GM23338 (cell line): ENCODE measurements at regions not wholly inside any gene's neighbourhood (a gene's known extent, or its start where the extent isn't known, plus 50 kb on each side); places are given as distances from the start of the nearest gene placed in this dataset.

Experiments
- ATAC-seq: fragments of 200-7000 bp; cut with Tn5 transposase; 3 replicates; pipeline ENCODE4 v1.9.1; 2020
- DNase-seq: peaks from one replicate; pipeline ENCODE4 v3.0.0-alpha.2; 2015; ENCODE audit warnings: low spot score
- H2AFZ ChIP-seq: fragments of 200-600 bp; sonication (generic); 2 replicates; pipeline ENCODE4 v1.8.0; 2016; ENCODE audit warnings: antibody characterized with exemption, mild to moderate bottlenecking, moderate library complexity
- H3F3A ChIP-seq: fragments of 200-600 bp; sonication (generic); replicated peaks from 2 replicates; pipeline ENCODE4 v1.8.0; 2017; ENCODE audit warnings: antibody characterized with exemption, mixed run types, low read depth
- H3K27ac ChIP-seq: fragments of 200-600 bp; sonication (generic); 2 replicates; pipeline ENCODE4 v1.6.1; 2016; ENCODE audit warnings: low read depth
- H3K27me3 ChIP-seq: fragments of 200-600 bp; sonication (generic); 2 replicates; pipeline ENCODE4 v1.8.0; 2016; ENCODE audit warnings: mild to moderate bottlenecking, mixed run types, moderate library complexity; ENCODE audit not compliant: insufficient read depth
- H3K36me3 ChIP-seq: fragments of 200-600 bp; sonication (generic); 2 replicates; pipeline ENCODE4 v1.8.0; 2016; ENCODE audit warnings: mild to moderate bottlenecking; ENCODE audit not compliant: insufficient read depth
- H3K4me1 ChIP-seq: fragments of 200-600 bp; sonication (generic); 2 replicates; pipeline ENCODE4 v1.8.0; 2016; ENCODE audit warnings: mild to moderate bottlenecking, moderate library complexity; ENCODE audit not compliant: insufficient read depth
- H3K4me2 ChIP-seq: fragments of 200-600 bp; sonication (generic); 2 replicates; pipeline ENCODE4 v1.7.1; 2017; ENCODE audit warnings: mixed run types
- H3K4me3 ChIP-seq: fragments of 200-600 bp; sonication (generic); 2 replicates; pipeline ENCODE4 v1.6.1; 2016; ENCODE audit warnings: mixed run types
- H3K79me2 ChIP-seq: fragments of 200-600 bp; sonication (generic); replicated peaks from 2 replicates; pipeline ENCODE4 v1.8.0; 2017; ENCODE audit warnings: mild to moderate bottlenecking; ENCODE audit not compliant: insufficient read depth
- H3K9me2 ChIP-seq: fragments of 200-600 bp; sonication (generic); 2 replicates; pipeline ENCODE4 v1.8.0; 2017; ENCODE audit not compliant: insufficient read depth
- H4K20me1 ChIP-seq: fragments of 200-600 bp; sonication (generic); replicated peaks from 2 replicates; pipeline ENCODE4 v1.8.0; 2017; ENCODE audit warnings: mild to moderate bottlenecking; ENCODE audit not compliant: insufficient read depth
- H3K27ac Mint-ChIP-seq: 2 replicates; pipeline ENCODE4 v1.8.0; 2020; ENCODE audit warnings: inconsistent platforms, mild to moderate bottlenecking, moderate library complexity, mixed read lengths
- H3K27me3 Mint-ChIP-seq: 3 replicates; pipeline ENCODE4 v1.8.0; 2022; ENCODE audit warnings: low read depth, mild to moderate bottlenecking, moderate library complexity, mixed read lengths, inconsistent platforms; ENCODE audit not compliant: insufficient read depth, poor library complexity
- H3K36me3 Mint-ChIP-seq: 3 replicates; pipeline ENCODE4 v1.8.0; 2021; ENCODE audit warnings: low read depth, mild to moderate bottlenecking, inconsistent platforms, moderate library complexity, mixed read lengths
- H3K4me1 Mint-ChIP-seq: 3 replicates; pipeline ENCODE4 v1.8.0; 2020; ENCODE audit warnings: mild to moderate bottlenecking, inconsistent platforms, mixed read lengths
- H3K4me3 Mint-ChIP-seq: 3 replicates; pipeline ENCODE4 v1.8.0; 2021; ENCODE audit warnings: moderate library complexity, mild to moderate bottlenecking, inconsistent platforms, mixed read lengths
- H3K9me3 Mint-ChIP-seq: 3 replicates; pipeline ENCODE4 v1.8.0; 2020; ENCODE audit warnings: moderate library complexity, mild to moderate bottlenecking, inconsistent platforms, mixed read lengths
- CREB1 ChIP-seq: fragments of 250-450 bp; sonication (Bioruptor Pico); IDR thresholded peaks from 2 replicates; pipeline ENCODE4 v1.5.0; 2020; ENCODE audit warnings: low read depth, mild to moderate bottlenecking, moderate library complexity
- CTCF ChIP-seq, 2 experiments: fragments of 200-600 bp in 1 of 2; sonication (generic) in 1 of 2; conservative IDR thresholded peaks; 2 replicates each; pipeline versions ENCODE4 v1.5.1 to v1.6.1; 2016 to 2017; ENCODE audit warnings: antibody characterized with exemption in 2 of 2, low read depth in 2 of 2, mild to moderate bottlenecking in 2 of 2, moderate library complexity in 1 of 2
- ETS1 ChIP-seq: IDR thresholded peaks from 2 replicates; pipeline ENCODE4 v1.6.1; 2016; ENCODE audit warnings: antibody characterized with exemption
- EZH2 ChIP-seq: fragments of 200-600 bp; sonication (generic); IDR thresholded peaks from one replicate; pipeline ENCODE4 v1.8.0; 2017; ENCODE audit warnings: antibody characterized with exemption, mild to moderate bottlenecking, low read depth; ENCODE audit not compliant: unreplicated experiment
- NANOG ChIP-seq: IDR thresholded peaks from 2 replicates; pipeline ENCODE4 v1.6.1; 2016; ENCODE audit warnings: antibody characterized with exemption, borderline replicate concordance
- POLR2AphosphoS5 ChIP-seq: IDR thresholded peaks from 2 replicates; pipeline ENCODE4 v1.6.1; 2016; ENCODE audit warnings: antibody characterized with exemption, low read depth
- REST ChIP-seq: IDR thresholded peaks from one replicate; pipeline ENCODE4 v1.6.1; 2018; ENCODE audit warnings: antibody characterized with exemption; ENCODE audit not compliant: unreplicated experiment
- ZNF114 ChIP-seq: fragments of 250-450 bp; sonication (Bioruptor Pico); IDR thresholded peaks from 2 replicates; pipeline ENCODE4 v1.5.0; 2020; ENCODE audit warnings: mild to moderate bottlenecking, moderate library complexity
- ZNF331 ChIP-seq: fragments of 250-450 bp; sonication (Bioruptor Pico); IDR thresholded peaks from 2 replicates; pipeline ENCODE4 v1.5.0; 2020; ENCODE audit warnings: low read depth, mild to moderate bottlenecking, moderate library complexity

- Mint-ChIP-seq H3K36me3 (no peaks in the 10 kb centered on the region), H3K4me3 (no peak overlapping the region), H3K27ac (no peak overlapping the region), H3K4me1 (no peaks in the 10 kb centered on the region), H3K27me3 (no peaks in the 10 kb centered on the region), H3K9me3 (no peaks in the 10 kb centered on the region)
- no peaks in the 10 kb centered on the region for H3K27me3 ChIP-seq
- ATAC-seq (no peak), DNase-seq (no peak)
- no peaks in the 10 kb centered on the region for H3K4me1 ChIP-seq
- no peaks in the 10 kb centered on the region for H3F3A ChIP-seq
- H3K36me3 ChIP-seq: no peaks in the 10 kb centered on the region
- H4K20me1 ChIP-seq: no peaks in the 10 kb centered on the region
- TF ChIP-seq ETS1: no peak
- no peak for TF ChIP-seq CTCF (conservative IDR thresholded peaks at IDR 0.05; ENCODE audit: low read depth in 2 of 2)
- TF ChIP-seq REST: no peak
- TF ChIP-seq CREB1 (CRISPR knock-in tag): no peak
- H2AFZ ChIP-seq: no peak overlapping the region
- H3K9me2 ChIP-seq: no peaks in the 10 kb centered on the region
- H3K4me3 ChIP-seq: no peak overlapping the region
- no peak overlapping the region for H3K4me2 ChIP-seq
- H3K79me2 ChIP-seq: no peaks in the 10 kb centered on the region
- H3K27ac ChIP-seq: no peak overlapping the region
These were observed 1275.2 kb upstream of the CRIM1 start for GRCh38 chr2:35080231-35080910.

DNA sequence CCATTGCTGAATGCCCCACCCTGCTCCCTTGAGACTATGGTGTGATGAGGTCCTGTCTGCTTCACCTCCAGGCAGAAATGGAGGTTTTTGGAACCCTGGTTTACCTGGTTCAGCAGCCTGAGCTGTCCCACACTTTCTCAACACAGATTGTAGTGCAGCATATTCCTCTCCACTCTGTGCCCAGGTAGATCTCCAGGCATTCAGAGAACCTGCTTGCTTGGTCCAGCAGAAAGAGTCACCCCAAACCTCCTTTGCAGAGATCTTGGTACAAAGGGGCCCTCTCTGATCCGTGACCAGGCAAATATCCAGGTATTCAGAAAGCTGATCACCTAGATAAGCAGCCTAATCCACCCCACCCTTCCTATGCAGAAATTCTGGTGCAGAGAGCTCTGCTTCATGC is 1288.2 kb upstream of the CRIM1 start:
- Mint-ChIP-seq H3K4me3 (no peak overlapping the region), H3K27me3 (peaks cover 1% of the 10 kb centered on the region), H3K27ac (no peak overlapping the region), H3K36me3 (no peaks in the 10 kb centered on the region), H3K9me3 (peaks cover 6% of the 10 kb centered on the region; the same call in 1 of the 3 replicates), H3K4me1 (no peaks in the 10 kb centered on the region)
- ATAC-seq (no peak), DNase-seq (no peak)
- TF ChIP-seq EZH2 (no peak), ZNF331 (CRISPR knock-in tag) (no peak), ZNF114 (CRISPR knock-in tag) (no peak), CTCF (conservative IDR thresholded peaks at IDR 0.05; ENCODE audit: low read depth in 2 of 2) (no peak), REST (no peak), POLR2AphosphoS5 (no peak), ETS1 (no peak), NANOG (no peak)
- Histone ChIP-seq H3K36me3 (no peaks in the 10 kb centered on the region), H3K27ac (no peak overlapping the region), H3K9me2 (no peaks in the 10 kb centered on the region), H3F3A (no peaks in the 10 kb centered on the region), H3K4me1 (no peaks in the 10 kb centered on the region), H3K4me3 (no peak overlapping the region), H4K20me1 (no peaks in the 10 kb centered on the region), H2AFZ (no peak overlapping the region), H3K27me3 (no peaks in the 10 kb centered on the region), H3K4me2 (no peak overlapping the region), H3K79me2 (no peaks in the 10 kb centered on the region)
